ENCODE measurements at regions not wholly inside any gene's neighbourhood (a gene's known extent, or its start where the extent isn't known, plus 50 kb on each side); places are given as distances from the start of the nearest gene placed in this dataset.

DNA sequence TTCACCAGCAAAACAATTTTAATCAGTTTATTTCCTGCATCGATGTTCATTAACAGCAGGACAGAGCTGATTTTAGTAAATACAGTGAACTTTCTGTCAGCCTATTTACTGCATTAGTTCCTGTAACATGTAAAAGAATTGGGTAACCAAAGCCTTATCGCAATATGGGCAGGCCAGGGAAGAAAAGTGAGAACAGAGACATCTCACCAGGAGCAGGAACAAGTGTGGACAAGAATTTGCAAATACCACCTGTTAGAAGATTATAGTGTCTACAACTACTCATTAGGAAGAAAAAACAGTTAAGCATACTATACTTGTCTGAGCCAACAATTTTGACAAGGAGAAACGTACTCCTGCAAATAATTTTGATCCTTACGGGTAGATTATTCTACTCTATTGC is 1293.9 kb downstream of the PLA2G4A start:
- H3F3A ChIP-seq (replicated peaks; ENCODE audit: low read depth), result no peaks in the 10 kb centered on the region
- Mint-ChIP-seq H3K36me3 (ENCODE audit: low read depth) (no peaks in the 10 kb centered on the region), H3K9me3 (no peaks in the 10 kb centered on the region), H3K4me3 (no peak overlapping the region), H3K4me1 (peaks cover 1% of the 10 kb centered on the region; the same call in 2 of the 3 replicates), H3K27me3 (ENCODE audit: insufficient read depth, low read depth, poor library complexity) (no peaks in the 10 kb centered on the region), H3K27ac (no peak overlapping the region)
- H4K20me1 ChIP-seq (replicated peaks; ENCODE audit: insufficient read depth), result no peaks in the 10 kb centered on the region
- no peaks in the 10 kb centered on the region for H3K27me3 ChIP-seq (ENCODE audit: insufficient read depth)
- no peak overlapping the region for H3K4me3 ChIP-seq
- no peak overlapping the region for H3K27ac ChIP-seq (ENCODE audit: low read depth)
- DNase-seq (ENCODE audit: low spot score) (no peak), ATAC-seq (no peak)
- no peaks in the 10 kb centered on the region for H3K36me3 ChIP-seq (ENCODE audit: insufficient read depth)
- no peaks in the 10 kb centered on the region for H3K4me1 ChIP-seq (ENCODE audit: insufficient read depth)
- TF ChIP-seq EZH2 (IDR thresholded peaks at IDR 0.05; ENCODE audit: low read depth, unreplicated experiment), result no peak
- no peak for TF ChIP-seq STAT1 (IDR thresholded peaks at IDR 0.05; ENCODE audit: unreplicated experiment)
- TF ChIP-seq, protein P1, sequence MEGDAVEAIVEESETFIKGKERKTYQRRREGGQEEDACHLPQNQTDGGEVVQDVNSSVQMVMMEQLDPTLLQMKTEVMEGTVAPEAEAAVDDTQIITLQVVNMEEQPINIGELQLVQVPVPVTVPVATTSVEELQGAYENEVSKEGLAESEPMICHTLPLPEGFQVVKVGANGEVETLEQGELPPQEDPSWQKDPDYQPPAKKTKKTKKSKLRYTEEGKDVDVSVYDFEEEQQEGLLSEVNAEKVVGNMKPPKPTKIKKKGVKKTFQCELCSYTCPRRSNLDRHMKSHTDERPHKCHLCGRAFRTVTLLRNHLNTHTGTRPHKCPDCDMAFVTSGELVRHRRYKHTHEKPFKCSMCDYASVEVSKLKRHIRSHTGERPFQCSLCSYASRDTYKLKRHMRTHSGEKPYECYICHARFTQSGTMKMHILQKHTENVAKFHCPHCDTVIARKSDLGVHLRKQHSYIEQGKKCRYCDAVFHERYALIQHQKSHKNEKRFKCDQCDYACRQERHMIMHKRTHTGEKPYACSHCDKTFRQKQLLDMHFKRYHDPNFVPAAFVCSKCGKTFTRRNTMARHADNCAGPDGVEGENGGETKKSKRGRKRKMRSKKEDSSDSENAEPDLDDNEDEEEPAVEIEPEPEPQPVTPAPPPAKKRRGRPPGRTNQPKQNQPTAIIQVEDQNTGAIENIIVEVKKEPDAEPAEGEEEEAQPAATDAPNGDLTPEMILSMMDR (conservative IDR thresholded peaks at IDR 0.05; ENCODE audit: low read depth in 2 of 2), result no peak
- TF ChIP-seq NANOG (IDR thresholded peaks at IDR 0.05; ENCODE audit: borderline replicate concordance), result no peak
- no peak for TF ChIP-seq POLR2AphosphoS5 (IDR thresholded peaks at IDR 0.05; ENCODE audit: low read depth)
- no peak for TF ChIP-seq EZH2phosphoT487 (IDR thresholded peaks at IDR 0.05; ENCODE audit: unreplicated experiment)
- no peak for TF ChIP-seq CREB1 (CRISPR knock-in tag; IDR thresholded peaks at IDR 0.05; ENCODE audit: low read depth)
- TF ChIP-seq, protein P2, sequence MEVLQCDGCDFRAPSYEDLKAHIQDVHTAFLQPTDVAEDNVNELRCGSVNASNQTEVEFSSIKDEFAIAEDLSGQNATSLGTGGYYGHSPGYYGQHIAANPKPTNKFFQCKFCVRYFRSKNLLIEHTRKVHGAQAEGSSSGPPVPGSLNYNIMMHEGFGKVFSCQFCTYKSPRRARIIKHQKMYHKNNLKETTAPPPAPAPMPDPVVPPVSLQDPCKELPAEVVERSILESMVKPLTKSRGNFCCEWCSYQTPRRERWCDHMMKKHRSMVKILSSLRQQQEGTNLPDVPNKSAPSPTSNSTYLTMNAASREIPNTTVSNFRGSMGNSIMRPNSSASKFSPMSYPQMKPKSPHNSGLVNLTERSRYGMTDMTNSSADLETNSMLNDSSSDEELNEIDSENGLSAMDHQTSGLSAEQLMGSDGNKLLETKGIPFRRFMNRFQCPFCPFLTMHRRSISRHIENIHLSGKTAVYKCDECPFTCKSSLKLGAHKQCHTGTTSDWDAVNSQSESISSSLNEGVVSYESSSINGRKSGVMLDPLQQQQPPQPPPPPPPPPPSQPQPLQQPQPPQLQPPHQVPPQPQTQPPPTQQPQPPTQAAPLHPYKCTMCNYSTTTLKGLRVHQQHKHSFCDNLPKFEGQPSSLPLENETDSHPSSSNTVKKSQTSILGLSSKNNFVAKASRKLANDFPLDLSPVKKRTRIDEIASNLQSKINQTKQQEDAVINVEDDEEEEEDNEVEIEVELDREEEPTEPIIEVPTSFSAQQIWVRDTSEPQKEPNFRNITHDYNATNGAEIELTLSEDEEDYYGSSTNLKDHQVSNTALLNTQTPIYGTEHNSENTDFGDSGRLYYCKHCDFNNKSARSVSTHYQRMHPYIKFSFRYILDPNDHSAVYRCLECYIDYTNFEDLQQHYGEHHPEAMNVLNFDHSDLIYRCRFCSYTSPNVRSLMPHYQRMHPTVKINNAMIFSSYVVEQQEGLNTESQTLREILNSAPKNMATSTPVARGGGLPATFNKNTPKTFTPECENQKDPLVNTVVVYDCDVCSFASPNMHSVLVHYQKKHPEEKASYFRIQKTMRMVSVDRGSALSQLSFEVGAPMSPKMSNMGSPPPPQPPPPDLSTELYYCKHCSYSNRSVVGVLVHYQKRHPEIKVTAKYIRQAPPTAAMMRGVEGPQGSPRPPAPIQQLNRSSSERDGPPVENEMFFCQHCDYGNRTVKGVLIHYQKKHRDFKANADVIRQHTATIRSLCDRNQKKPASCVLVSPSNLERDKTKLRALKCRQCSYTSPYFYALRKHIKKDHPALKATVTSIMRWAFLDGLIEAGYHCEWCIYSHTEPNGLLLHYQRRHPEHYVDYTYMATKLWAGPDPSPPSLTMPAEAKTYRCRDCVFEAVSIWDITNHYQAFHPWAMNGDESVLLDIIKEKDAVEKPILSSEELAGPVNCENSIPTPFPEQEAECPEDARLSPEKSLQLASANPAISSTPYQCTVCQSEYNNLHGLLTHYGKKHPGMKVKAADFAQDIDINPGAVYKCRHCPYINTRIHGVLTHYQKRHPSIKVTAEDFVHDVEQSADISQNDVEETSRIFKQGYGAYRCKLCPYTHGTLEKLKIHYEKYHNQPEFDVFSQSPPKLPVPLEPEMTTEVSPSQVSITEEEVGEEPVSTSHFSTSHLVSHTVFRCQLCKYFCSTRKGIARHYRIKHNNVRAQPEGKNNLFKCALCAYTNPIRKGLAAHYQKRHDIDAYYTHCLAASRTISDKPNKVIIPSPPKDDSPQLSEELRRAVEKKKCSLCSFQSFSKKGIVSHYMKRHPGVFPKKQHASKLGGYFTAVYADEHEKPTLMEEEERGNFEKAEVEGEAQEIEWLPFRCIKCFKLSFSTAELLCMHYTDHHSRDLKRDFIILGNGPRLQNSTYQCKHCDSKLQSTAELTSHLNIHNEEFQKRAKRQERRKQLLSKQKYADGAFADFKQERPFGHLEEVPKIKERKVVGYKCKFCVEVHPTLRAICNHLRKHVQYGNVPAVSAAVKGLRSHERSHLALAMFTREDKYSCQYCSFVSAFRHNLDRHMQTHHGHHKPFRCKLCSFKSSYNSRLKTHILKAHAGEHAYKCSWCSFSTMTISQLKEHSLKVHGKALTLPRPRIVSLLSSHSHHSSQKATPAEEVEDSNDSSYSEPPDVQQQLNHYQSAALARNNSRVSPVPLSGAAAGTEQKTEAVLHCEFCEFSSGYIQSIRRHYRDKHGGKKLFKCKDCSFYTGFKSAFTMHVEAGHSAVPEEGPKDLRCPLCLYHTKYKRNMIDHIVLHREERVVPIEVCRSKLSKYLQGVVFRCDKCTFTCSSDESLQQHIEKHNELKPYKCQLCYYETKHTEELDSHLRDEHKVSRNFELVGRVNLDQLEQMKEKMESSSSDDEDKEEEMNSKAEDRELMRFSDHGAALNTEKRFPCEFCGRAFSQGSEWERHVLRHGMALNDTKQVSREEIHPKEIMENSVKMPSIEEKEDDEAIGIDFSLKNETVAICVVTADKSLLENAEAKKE (CRISPR knock-in tag; IDR thresholded peaks at IDR 0.05), result no peak
- no peak for TF ChIP-seq ZNF114 (CRISPR knock-in tag; IDR thresholded peaks at IDR 0.05)
- no peak for TF ChIP-seq ZNF331 (CRISPR knock-in tag; IDR thresholded peaks at IDR 0.05; ENCODE audit: low read depth)
- TF ChIP-seq JUNB (IDR thresholded peaks at IDR 0.05; ENCODE audit: unreplicated experiment), result no peak
- TF ChIP-seq, protein P3, sequence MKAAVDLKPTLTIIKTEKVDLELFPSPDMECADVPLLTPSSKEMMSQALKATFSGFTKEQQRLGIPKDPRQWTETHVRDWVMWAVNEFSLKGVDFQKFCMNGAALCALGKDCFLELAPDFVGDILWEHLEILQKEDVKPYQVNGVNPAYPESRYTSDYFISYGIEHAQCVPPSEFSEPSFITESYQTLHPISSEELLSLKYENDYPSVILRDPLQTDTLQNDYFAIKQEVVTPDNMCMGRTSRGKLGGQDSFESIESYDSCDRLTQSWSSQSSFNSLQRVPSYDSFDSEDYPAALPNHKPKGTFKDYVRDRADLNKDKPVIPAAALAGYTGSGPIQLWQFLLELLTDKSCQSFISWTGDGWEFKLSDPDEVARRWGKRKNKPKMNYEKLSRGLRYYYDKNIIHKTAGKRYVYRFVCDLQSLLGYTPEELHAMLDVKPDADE (IDR thresholded peaks at IDR 0.05), result no peak
- TF ChIP-seq, protein P4, sequence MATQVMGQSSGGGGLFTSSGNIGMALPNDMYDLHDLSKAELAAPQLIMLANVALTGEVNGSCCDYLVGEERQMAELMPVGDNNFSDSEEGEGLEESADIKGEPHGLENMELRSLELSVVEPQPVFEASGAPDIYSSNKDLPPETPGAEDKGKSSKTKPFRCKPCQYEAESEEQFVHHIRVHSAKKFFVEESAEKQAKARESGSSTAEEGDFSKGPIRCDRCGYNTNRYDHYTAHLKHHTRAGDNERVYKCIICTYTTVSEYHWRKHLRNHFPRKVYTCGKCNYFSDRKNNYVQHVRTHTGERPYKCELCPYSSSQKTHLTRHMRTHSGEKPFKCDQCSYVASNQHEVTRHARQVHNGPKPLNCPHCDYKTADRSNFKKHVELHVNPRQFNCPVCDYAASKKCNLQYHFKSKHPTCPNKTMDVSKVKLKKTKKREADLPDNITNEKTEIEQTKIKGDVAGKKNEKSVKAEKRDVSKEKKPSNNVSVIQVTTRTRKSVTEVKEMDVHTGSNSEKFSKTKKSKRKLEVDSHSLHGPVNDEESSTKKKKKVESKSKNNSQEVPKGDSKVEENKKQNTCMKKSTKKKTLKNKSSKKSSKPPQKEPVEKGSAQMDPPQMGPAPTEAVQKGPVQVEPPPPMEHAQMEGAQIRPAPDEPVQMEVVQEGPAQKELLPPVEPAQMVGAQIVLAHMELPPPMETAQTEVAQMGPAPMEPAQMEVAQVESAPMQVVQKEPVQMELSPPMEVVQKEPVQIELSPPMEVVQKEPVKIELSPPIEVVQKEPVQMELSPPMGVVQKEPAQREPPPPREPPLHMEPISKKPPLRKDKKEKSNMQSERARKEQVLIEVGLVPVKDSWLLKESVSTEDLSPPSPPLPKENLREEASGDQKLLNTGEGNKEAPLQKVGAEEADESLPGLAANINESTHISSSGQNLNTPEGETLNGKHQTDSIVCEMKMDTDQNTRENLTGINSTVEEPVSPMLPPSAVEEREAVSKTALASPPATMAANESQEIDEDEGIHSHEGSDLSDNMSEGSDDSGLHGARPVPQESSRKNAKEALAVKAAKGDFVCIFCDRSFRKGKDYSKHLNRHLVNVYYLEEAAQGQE (IDR thresholded peaks at IDR 0.05; ENCODE audit: unreplicated experiment), result no peak
- H3K9me2 ChIP-seq (ENCODE audit: insufficient read depth), result no peaks in the 10 kb centered on the region
- no peaks in the 10 kb centered on the region for H3K79me2 ChIP-seq (replicated peaks; ENCODE audit: insufficient read depth)
- no peak overlapping the region for H3K4me2 ChIP-seq
- H2AFZ ChIP-seq, result no peak overlapping the region

All from GM23338 (cell line).